GM23248 (cell line): ENCODE measurements at regions not wholly inside any gene's neighbourhood (a gene's known extent, or its start where the extent isn't known, plus 50 kb on each side); places are given as distances from the start of the nearest gene placed in this dataset.
A peak's percentile ranks its signal among the peaks of the same experiment; 100 is the strongest.

Source experiments
- DNase-seq: peaks from one replicate; pipeline ENCODE4 v3.0.0-alpha.2; 2015
- H2AFZ ChIP-seq: fragments of 200-600 bp; sonication (generic); 2 replicates; pipeline ENCODE4 v1.6.1; 2016; ENCODE audit warnings: antibody characterized with exemption
- H3F3A ChIP-seq: fragments of 200-600 bp; sonication (generic); 2 replicates; pipeline ENCODE4 v1.6.1; 2016; ENCODE audit warnings: mild to moderate bottlenecking, antibody characterized with exemption, mixed run types; ENCODE audit not compliant: insufficient read depth
- H3K27ac ChIP-seq: fragments of 200-600 bp; sonication (generic); 2 replicates; pipeline ENCODE4 v1.5.1; 2016; ENCODE audit warnings: mild to moderate bottlenecking
- H3K27me3 ChIP-seq: fragments of 200-600 bp; sonication (generic); replicated peaks from 2 replicates; pipeline ENCODE4 v1.6.1; 2016; ENCODE audit warnings: mild to moderate bottlenecking; ENCODE audit not compliant: insufficient read depth
- H3K36me3 ChIP-seq: fragments of 200-600 bp; sonication (generic); 2 replicates; pipeline ENCODE4 v1.6.1; 2016; ENCODE audit warnings: low read depth, mild to moderate bottlenecking
- H3K4me1 ChIP-seq: fragments of 200-600 bp; sonication (generic); 2 replicates; pipeline ENCODE4 v1.6.1; 2016; ENCODE audit warnings: mild to moderate bottlenecking; ENCODE audit not compliant: insufficient read depth
- H3K4me2 ChIP-seq: fragments of 200-600 bp; sonication (generic); one replicate; pipeline ENCODE4 v1.6.1; 2016; ENCODE audit warnings: mild to moderate bottlenecking; ENCODE audit not compliant: unreplicated experiment
- H3K4me3 ChIP-seq: fragments of 200-600 bp; sonication (generic); 2 replicates; pipeline ENCODE4 v1.5.1; 2016; ENCODE audit warnings: mild to moderate bottlenecking
- H3K79me2 ChIP-seq: fragments of 200-600 bp; sonication (generic); 2 replicates; pipeline ENCODE4 v1.6.1; 2016; ENCODE audit warnings: mild to moderate bottlenecking; ENCODE audit not compliant: insufficient read depth
- H3K9ac ChIP-seq: fragments of 200-600 bp; sonication (generic); 2 replicates; pipeline ENCODE4 v1.6.1; 2016; ENCODE audit warnings: mild to moderate bottlenecking
- H3K9me2 ChIP-seq: fragments of 200-600 bp; sonication (generic); 2 replicates; pipeline ENCODE4 v1.6.1; 2016; ENCODE audit warnings: mixed run types, mild to moderate bottlenecking, moderate library complexity; ENCODE audit not compliant: insufficient read depth
- H3K9me3 ChIP-seq: fragments of 200-600 bp; sonication (generic); one replicate; pipeline ENCODE4 v1.6.1; 2017; ENCODE audit warnings: low read depth
- H4K20me1 ChIP-seq: fragments of 200-600 bp; sonication (generic); 2 replicates; pipeline ENCODE4 v1.6.0; 2016; ENCODE audit not compliant: insufficient read depth
- EZH2 ChIP-seq: fragments of 200-600 bp; sonication (generic); IDR thresholded peaks from 2 replicates; pipeline ENCODE4 v1.6.1; 2018; ENCODE audit warnings: antibody characterized with exemption, mild to moderate bottlenecking; ENCODE audit not compliant: insufficient read depth, poor library complexity, severe bottlenecking
- EZH2phosphoT487 ChIP-seq: fragments of 200-600 bp; sonication (generic); IDR thresholded peaks from 2 replicates; pipeline ENCODE4 v1.6.1; 2018; ENCODE audit warnings: antibody characterized with exemption, moderate library complexity, mild to moderate bottlenecking, low read depth; ENCODE audit not compliant: insufficient read depth
- WGBS, 2 experiments: methylation state at CpG; one replicate each; pipeline ENCODE4 v1.1.6; 2015 to 2017; ENCODE audit warnings: low lambda C conversion rate in 2 of 2, low coverage in 1 of 2; ENCODE audit errors: missing lambda C conversion rate in 2 of 2; 5-methylcytosine and 5-hydroxymethylcytosine counted together
- in situ Hi-C: fragments of 300-500 bp; cut with MboI; formaldehyde crosslinking; loops from 2 replicates; pipeline ENCODE4 v1.15.0; 2020

DNA sequence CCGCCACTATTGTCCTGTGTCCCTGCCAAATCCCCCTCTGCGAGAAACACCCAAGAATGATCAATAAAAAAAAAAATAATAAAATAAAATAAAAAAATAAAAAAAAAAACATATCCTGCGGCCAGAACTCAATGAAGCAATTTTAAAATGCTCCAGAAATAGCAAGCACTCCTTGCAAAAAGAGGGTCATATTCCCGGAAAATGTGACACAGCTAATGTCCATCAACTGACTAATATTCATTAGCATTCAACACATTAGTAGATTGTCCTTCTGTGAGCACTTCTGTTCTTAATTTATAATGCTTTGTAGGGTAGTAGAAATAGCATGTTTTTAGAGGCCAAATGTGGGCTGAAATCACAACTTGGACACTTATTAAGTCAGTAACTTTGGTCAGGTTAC, 252.3 kb upstream of the SESN3 start:
- in situ Hi-C loops = no loop called here
- Histone ChIP-seq H3K36me3 (no peaks in the 10 kb centered on the region), H3K4me1 (peaks cover 33% of the 10 kb centered on the region), H3K4me3 (0 out of 2 replicates have a peak overlapping the region, but pooled peaks have one; percentile 1), H4K20me1 (no peaks in the 10 kb centered on the region), H3K79me2 (no peaks in the 10 kb centered on the region), H3K9me2 (no peaks in the 10 kb centered on the region), H3K9ac (no peak overlapping the region), H3K9me3 (no peaks in the 10 kb centered on the region), H3F3A (peaks cover 19% of the 10 kb centered on the region), H2AFZ (no peak overlapping the region), H3K4me2 (no peak overlapping the region), H3K27ac (no peak overlapping the region), H3K27me3 (no peaks in the 10 kb centered on the region; the same call in 1 of the 2 replicates)
- peak; percentile 47 for DNase-seq
- TF ChIP-seq EZH2phosphoT487 (no peak), EZH2 (no peak)
- whole genome bisulfite sequencing, 2 experiments = 19 to 27% methylated on average over 4 of the region's 4 CpGs

DNA sequence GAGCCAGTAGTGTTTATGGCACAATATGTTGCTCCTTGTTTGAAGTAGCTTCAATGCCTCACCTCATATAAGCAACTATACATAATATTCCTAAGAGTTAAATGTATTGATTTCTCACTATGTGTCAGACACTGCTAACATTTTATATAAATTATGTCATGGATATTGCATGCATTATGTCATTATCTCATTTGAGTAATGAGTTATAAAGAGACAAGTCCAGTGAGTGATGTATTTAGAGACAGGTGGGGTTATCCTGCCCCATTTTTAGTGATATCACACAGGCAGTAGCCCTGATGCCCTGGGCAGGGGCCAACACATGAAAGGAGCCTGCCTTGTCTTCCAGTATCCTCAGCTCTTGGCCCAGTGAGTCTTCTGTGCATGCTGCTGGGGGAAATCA, 247.0 kb upstream of the SESN3 start:
- Histone ChIP-seq H3K36me3 (no peaks in the 10 kb centered on the region), H3K9me2 (no peaks in the 10 kb centered on the region), H3K9me3 (no peaks in the 10 kb centered on the region), H4K20me1 (no peaks in the 10 kb centered on the region), H3F3A (no peaks in the 10 kb centered on the region), H3K4me1 (no peaks in the 10 kb centered on the region), H3K4me3 (no peak overlapping the region), H2AFZ (no peak overlapping the region), H3K27me3 (peaks cover 9% of the 10 kb centered on the region), H3K4me2 (no peak overlapping the region), H3K79me2 (no peaks in the 10 kb centered on the region), H3K27ac (no peak overlapping the region), H3K9ac (no peak overlapping the region)
- in situ Hi-C loops = no loop called here
- TF ChIP-seq EZH2phosphoT487 (no peak), EZH2 (no peak)
- no peak for DNase-seq

DNA sequence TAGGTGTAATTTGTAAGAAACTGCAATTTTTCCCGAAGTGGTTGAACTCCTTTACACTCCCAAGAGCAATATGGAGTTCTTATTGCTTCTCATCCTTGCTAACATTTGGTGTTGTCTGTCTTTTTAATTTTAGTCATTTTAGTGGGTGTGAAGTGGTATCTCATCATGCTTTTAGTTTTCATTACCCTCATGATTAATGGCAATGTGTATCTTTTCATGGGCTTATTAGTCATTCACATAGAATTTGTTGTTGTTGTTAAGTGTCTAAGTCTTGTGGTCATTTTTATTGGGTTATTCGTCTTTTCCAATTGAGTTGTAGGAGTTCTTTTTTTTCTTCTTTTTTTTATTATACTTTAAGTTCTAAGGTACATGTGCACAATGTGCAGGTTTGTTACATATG, 238.3 kb upstream of the SESN3 start:
- no peak overlapping the region for H3K4me2 ChIP-seq
- no peak overlapping the region for H3K27ac ChIP-seq
- H4K20me1 ChIP-seq = no peaks in the 10 kb centered on the region
- no peaks in the 10 kb centered on the region for H3K4me1 ChIP-seq
- H3K9me3 ChIP-seq = no peaks in the 10 kb centered on the region
- peaks cover 47% of the 10 kb centered on the region for H3K27me3 ChIP-seq
- no peaks in the 10 kb centered on the region for H3K79me2 ChIP-seq
- H3K4me3 ChIP-seq = no peak overlapping the region
- in situ Hi-C loops = no loop called here
- TF ChIP-seq EZH2phosphoT487 (peak; percentile 86; the same call in 1 of the 2 replicates), EZH2 (no peak)
- H3K36me3 ChIP-seq = no peaks in the 10 kb centered on the region
- no peak overlapping the region for H3K9ac ChIP-seq
- DNase-seq = peak; percentile 39
- WGBS, 2 experiments = 50% methylated on average over 2 of the region's 2 CpGs
- H3K9me2 ChIP-seq = no peaks in the 10 kb centered on the region
- H3F3A ChIP-seq = no peaks in the 10 kb centered on the region
- no peak overlapping the region for H2AFZ ChIP-seq

DNA sequence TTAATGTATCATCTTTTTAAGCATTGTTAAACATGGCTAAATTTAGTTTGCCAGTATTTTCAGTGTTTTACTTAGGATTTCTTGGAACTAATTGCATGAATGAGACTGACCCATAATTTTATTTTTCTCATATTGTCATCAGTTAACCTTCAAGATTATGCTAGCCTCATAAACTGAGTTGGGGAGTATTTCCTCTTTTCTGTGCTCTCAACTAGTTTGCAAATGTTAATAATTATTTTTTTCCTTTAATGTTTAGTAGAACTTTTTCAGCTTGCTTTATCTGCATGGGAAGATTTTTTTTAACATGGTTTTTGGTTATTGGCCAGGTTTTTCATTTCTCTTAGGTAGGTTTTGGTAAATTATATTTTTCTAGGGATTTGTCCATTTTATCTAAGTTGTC, 235.4 kb upstream of the SESN3 start:
- Histone ChIP-seq H3K4me1 (no peaks in the 10 kb centered on the region), H4K20me1 (no peaks in the 10 kb centered on the region), H2AFZ (no peak overlapping the region), H3K79me2 (no peaks in the 10 kb centered on the region), H3F3A (no peaks in the 10 kb centered on the region), H3K27me3 (peaks cover 24% of the 10 kb centered on the region; the same call in 1 of the 2 replicates), H3K36me3 (no peaks in the 10 kb centered on the region), H3K4me3 (no peak overlapping the region), H3K9me3 (no peaks in the 10 kb centered on the region), H3K9me2 (no peaks in the 10 kb centered on the region), H3K27ac (no peak overlapping the region), H3K4me2 (no peak overlapping the region), H3K9ac (no peak overlapping the region)
- no peak for TF ChIP-seq EZH2phosphoT487
- TF ChIP-seq EZH2 = no peak
- no peak for DNase-seq
- in situ Hi-C loops = no loop called here

DNA sequence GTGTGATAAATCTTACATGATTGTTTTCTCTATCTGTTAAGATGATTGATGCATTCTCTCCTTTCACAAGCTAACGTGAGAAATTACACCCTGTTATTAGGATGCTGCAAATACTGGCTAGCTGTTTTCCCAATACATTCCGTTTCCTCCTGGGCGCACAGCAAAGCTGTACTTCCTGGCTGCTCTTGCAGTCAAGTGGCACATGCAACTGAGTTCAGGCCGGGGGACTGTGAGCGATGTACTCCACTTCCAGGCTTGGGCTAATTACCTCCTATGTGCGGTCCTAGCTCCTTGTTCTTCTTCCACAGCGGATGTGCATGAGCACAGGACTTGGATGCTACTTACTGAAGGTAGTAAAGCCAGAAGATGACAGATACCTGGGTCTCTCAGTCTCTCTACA, 234.9 kb upstream of the SESN3 start:
- no peak overlapping the region for H3K4me3 ChIP-seq
- H3K27me3 ChIP-seq = peaks cover 24% of the 10 kb centered on the region; the same call in 1 of the 2 replicates
- no peak overlapping the region for H3K27ac ChIP-seq
- in situ Hi-C loops = no loop called here
- H2AFZ ChIP-seq = no peak overlapping the region
- H3F3A ChIP-seq = no peaks in the 10 kb centered on the region
- H3K4me1 ChIP-seq = no peaks in the 10 kb centered on the region
- no peaks in the 10 kb centered on the region for H3K36me3 ChIP-seq
- no peaks in the 10 kb centered on the region for H3K9me3 ChIP-seq
- TF ChIP-seq EZH2 = no peak
- no peak for TF ChIP-seq EZH2phosphoT487
- H3K9me2 ChIP-seq = no peaks in the 10 kb centered on the region
- H4K20me1 ChIP-seq = no peaks in the 10 kb centered on the region
- H3K79me2 ChIP-seq = no peaks in the 10 kb centered on the region
- no peak for DNase-seq
- no peak overlapping the region for H3K4me2 ChIP-seq
- 94% methylated on average over 7 of the region's 7 CpGs for WGBS, 2 experiments
- H3K9ac ChIP-seq = no peak overlapping the region
